HepG2 (cell line): ENCODE measurements at regions not wholly inside any gene's neighbourhood (a gene's known extent, or its start where the extent isn't known, plus 50 kb on each side); places are given as distances from the start of the nearest gene placed in this dataset.

Source experiments
- DNMT3B ChIP-seq: conservative IDR thresholded peaks from 2 replicates; pipeline ENCODE4 v1.6.1; 2016; ENCODE audit warnings: missing biosample characterization, control low read depth
- HOXA3 ChIP-seq: sonication (generic); formaldehyde crosslinking; IDR thresholded peaks from 2 replicates; pipeline ENCODE4 v1.5.0; 2020; ENCODE audit warnings: missing genetic modification reagents
- PCBP2 ChIP-seq: fragments of 200-400 bp; formaldehyde crosslinking; optimal IDR thresholded peaks from 2 replicates; pipeline ENCODE3; 2018; ENCODE audit warnings: low read length, low read depth; ENCODE audit not compliant: poor library complexity, severe bottlenecking
- SMAD9 ChIP-seq: sonication (generic); formaldehyde crosslinking; IDR thresholded peaks from 2 replicates; pipeline ENCODE4 v1.5.1; 2020; ENCODE audit warnings: mild to moderate bottlenecking, missing genetic modification reagents
- ZKSCAN1 ChIP-seq: fragments of 150-350 bp; IDR thresholded peaks from 2 replicates; pipeline ENCODE4 v1.6.1; 2014; ENCODE audit warnings: low read length
- ZNF10 ChIP-seq: sonication (generic); formaldehyde crosslinking; IDR thresholded peaks from 2 replicates; pipeline ENCODE4 v1.4.0; 2020; ENCODE audit warnings: mild to moderate bottlenecking, low read depth, missing genetic modification reagents, borderline replicate concordance
- ZNF280D ChIP-seq: sonication (generic); formaldehyde crosslinking; IDR thresholded peaks from 2 replicates; pipeline ENCODE4 v1.5.1; 2020; ENCODE audit warnings: mild to moderate bottlenecking, missing genetic modification reagents
- TF ChIP-seq, protein P1 (sequence below): sonication (generic); formaldehyde crosslinking; IDR thresholded peaks from 2 replicates; pipeline ENCODE4 v1.8.0; 2022; ENCODE audit warnings: mild to moderate bottlenecking, missing genetic modification reagents, moderate library complexity

- no peak for TF ChIP-seq PCBP2
- no peak for TF ChIP-seq HOXA3 (CRISPR knock-in tag)
- TF ChIP-seq ZNF280D (CRISPR knock-in tag), result no peak
- TF ChIP-seq, protein P1, sequence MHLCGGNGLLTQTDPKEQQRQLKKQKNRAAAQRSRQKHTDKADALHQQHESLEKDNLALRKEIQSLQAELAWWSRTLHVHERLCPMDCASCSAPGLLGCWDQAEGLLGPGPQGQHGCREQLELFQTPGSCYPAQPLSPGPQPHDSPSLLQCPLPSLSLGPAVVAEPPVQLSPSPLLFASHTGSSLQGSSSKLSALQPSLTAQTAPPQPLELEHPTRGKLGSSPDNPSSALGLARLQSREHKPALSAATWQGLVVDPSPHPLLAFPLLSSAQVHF (CRISPR knock-in tag), result no peak
- no peak for TF ChIP-seq SMAD9
- no peak for TF ChIP-seq ZNF10 (CRISPR knock-in tag)
- no peak for TF ChIP-seq DNMT3B
- TF ChIP-seq ZKSCAN1, result no peak
- TF ChIP-seq, all 625 proteins: peak for 0
Observed at GRCh38 chr3:53941950-53942349, 50.3 kb upstream of the SELENOK start (continued).
